ENCODE measurements at regions not wholly inside any gene's neighbourhood (a gene's known extent, or its start where the extent isn't known, plus 50 kb on each side); places are given as distances from the start of the nearest gene placed in this dataset.
A peak's percentile ranks its signal among the peaks of the same experiment; 100 is the strongest.

DNA sequence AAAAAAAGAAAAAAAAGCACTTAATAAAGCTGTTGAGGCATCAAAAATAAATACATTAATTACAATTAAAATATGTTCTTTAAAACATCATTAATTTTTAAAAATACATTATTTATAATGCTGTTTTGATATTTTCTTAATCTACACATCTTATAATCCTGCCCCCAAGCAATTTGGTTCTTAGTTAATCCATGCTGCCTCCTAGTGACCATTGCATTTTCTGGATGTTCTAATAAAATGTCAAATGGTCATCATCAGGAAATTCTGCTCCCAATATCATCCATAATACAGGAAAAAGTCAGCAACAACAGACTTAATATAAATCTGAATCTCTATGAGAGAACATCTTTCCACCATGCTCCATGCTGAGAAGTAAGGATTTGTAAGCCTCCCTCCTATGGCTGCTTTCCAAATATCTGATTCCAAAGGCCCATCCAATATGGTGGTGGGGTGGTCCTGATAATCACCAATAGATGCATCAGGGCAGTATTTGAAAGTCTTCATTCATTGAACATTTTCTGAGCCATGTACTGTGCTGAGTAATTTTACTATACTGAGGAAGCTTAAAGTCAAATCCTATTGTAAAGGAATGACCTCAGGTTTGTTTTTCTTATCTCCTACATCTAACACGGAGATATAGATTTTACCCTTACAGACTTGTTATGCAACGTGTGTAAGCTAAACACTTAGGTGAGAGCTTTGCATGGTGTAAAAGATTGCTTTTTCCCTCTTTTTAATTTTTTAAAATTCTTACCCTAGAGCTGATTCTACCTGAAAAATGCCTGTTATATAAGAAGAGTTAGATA lies 124.7 kb upstream of the BMAL1 start:
- Histone ChIP-seq H3K79me2 (ENCODE audit: insufficient read depth) (no peaks in the 10 kb centered on the region), H3K9me3 (peaks cover 5% of the 10 kb centered on the region; the same call in 1 of the 2 replicates), H3K9me2 (no peaks in the 10 kb centered on the region), H3K4me1 (ENCODE audit: control insufficient read depth in 1 of 2, insufficient read depth in 2 of 2, low read depth in 1 of 2, low read length in 1 of 2) (no peaks in the 10 kb centered on the region), H4K20me1 (ENCODE audit: insufficient read depth) (no peaks in the 10 kb centered on the region), H3K4me2 (no peak overlapping the region), H3K27me3 (ENCODE audit: insufficient read depth) (no peaks in the 10 kb centered on the region; the same call in 1 of the 2 replicates), H3F3A (replicated peaks; ENCODE audit: insufficient read depth) (no peaks in the 10 kb centered on the region), H3K4me3 (ENCODE audit: low read depth in 2 of 2, low read length in 1 of 2) (no peak overlapping the region), H3K9ac (no peak overlapping the region), H3K36me3 (replicated peaks in 1 of 2; ENCODE audit: control insufficient read depth in 1 of 2, insufficient read depth in 2 of 2, low read length in 1 of 2) (no peaks in the 10 kb centered on the region), H3K27ac (ENCODE audit: low read depth in 2 of 2, low read length in 1 of 2) (no peak overlapping the region), H2AFZ (ENCODE audit: low read depth) (no peak overlapping the region)
- TF ChIP-seq RAD21 (IDR thresholded peaks at IDR 0.05; ENCODE audit: low read length): peak; percentile 74
- no peak for TF ChIP-seq FOXM1 (IDR thresholded peaks at IDR 0.05; ENCODE audit: low read depth)
- TF ChIP-seq MXI1 (IDR thresholded peaks at IDR 0.05; ENCODE audit: low read depth, low read length): no peak
- no peak for TF ChIP-seq POLR2AphosphoS5 (IDR thresholded peaks at IDR 0.05; ENCODE audit: low read depth, low read length)
- TF ChIP-seq ELF1 (IDR thresholded peaks at IDR 0.05): no peak
- peak; percentile 70 for TF ChIP-seq SMC3 (IDR thresholded peaks at IDR 0.05; ENCODE audit: low read depth, low read length)
- no peak for TF ChIP-seq RXRA (IDR thresholded peaks at IDR 0.05; ENCODE audit: borderline replicate concordance, low read depth)
- TF ChIP-seq, protein P1, sequence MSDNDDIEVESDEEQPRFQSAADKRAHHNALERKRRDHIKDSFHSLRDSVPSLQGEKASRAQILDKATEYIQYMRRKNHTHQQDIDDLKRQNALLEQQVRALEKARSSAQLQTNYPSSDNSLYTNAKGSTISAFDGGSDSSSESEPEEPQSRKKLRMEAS (IDR thresholded peaks at IDR 0.05; ENCODE audit: low read depth): no peak
- TF ChIP-seq USF2 (IDR thresholded peaks at IDR 0.05; ENCODE audit: borderline replicate concordance, low read depth, low read length): no peak
- TF ChIP-seq NRF1 (IDR thresholded peaks at IDR 0.05; ENCODE audit: low read depth, low read length): no peak
- TF ChIP-seq FOXJ3 (CRISPR knock-in tag; IDR thresholded peaks at IDR 0.05): no peak
- TF ChIP-seq, protein P2, sequence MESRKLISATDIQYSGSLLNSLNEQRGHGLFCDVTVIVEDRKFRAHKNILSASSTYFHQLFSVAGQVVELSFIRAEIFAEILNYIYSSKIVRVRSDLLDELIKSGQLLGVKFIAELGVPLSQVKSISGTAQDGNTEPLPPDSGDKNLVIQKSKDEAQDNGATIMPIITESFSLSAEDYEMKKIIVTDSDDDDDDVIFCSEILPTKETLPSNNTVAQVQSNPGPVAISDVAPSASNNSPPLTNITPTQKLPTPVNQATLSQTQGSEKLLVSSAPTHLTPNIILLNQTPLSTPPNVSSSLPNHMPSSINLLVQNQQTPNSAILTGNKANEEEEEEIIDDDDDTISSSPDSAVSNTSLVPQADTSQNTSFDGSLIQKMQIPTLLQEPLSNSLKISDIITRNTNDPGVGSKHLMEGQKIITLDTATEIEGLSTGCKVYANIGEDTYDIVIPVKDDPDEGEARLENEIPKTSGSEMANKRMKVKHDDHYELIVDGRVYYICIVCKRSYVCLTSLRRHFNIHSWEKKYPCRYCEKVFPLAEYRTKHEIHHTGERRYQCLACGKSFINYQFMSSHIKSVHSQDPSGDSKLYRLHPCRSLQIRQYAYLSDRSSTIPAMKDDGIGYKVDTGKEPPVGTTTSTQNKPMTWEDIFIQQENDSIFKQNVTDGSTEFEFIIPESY (IDR thresholded peaks at IDR 0.05; ENCODE audit: borderline replicate concordance, low read depth): no peak
- TF ChIP-seq IRF3 (IDR thresholded peaks at IDR 0.05; ENCODE audit: low read depth, low read length): no peak
- no peak for TF ChIP-seq RCOR1 (IDR thresholded peaks at IDR 0.05; ENCODE audit: low read length)
- TF ChIP-seq, protein P3, sequence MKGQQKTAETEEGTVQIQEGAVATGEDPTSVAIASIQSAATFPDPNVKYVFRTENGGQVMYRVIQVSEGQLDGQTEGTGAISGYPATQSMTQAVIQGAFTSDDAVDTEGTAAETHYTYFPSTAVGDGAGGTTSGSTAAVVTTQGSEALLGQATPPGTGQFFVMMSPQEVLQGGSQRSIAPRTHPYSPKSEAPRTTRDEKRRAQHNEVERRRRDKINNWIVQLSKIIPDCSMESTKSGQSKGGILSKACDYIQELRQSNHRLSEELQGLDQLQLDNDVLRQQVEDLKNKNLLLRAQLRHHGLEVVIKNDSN (IDR thresholded peaks at IDR 0.05; ENCODE audit: borderline replicate concordance, low read depth): no peak
- no peak for TF ChIP-seq RFX5 (IDR thresholded peaks at IDR 0.05; ENCODE audit: low read length)
- TF ChIP-seq, protein P4, sequence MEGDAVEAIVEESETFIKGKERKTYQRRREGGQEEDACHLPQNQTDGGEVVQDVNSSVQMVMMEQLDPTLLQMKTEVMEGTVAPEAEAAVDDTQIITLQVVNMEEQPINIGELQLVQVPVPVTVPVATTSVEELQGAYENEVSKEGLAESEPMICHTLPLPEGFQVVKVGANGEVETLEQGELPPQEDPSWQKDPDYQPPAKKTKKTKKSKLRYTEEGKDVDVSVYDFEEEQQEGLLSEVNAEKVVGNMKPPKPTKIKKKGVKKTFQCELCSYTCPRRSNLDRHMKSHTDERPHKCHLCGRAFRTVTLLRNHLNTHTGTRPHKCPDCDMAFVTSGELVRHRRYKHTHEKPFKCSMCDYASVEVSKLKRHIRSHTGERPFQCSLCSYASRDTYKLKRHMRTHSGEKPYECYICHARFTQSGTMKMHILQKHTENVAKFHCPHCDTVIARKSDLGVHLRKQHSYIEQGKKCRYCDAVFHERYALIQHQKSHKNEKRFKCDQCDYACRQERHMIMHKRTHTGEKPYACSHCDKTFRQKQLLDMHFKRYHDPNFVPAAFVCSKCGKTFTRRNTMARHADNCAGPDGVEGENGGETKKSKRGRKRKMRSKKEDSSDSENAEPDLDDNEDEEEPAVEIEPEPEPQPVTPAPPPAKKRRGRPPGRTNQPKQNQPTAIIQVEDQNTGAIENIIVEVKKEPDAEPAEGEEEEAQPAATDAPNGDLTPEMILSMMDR (IDR thresholded peaks at IDR 0.05): peak; percentile 64
- TF ChIP-seq, protein P5, sequence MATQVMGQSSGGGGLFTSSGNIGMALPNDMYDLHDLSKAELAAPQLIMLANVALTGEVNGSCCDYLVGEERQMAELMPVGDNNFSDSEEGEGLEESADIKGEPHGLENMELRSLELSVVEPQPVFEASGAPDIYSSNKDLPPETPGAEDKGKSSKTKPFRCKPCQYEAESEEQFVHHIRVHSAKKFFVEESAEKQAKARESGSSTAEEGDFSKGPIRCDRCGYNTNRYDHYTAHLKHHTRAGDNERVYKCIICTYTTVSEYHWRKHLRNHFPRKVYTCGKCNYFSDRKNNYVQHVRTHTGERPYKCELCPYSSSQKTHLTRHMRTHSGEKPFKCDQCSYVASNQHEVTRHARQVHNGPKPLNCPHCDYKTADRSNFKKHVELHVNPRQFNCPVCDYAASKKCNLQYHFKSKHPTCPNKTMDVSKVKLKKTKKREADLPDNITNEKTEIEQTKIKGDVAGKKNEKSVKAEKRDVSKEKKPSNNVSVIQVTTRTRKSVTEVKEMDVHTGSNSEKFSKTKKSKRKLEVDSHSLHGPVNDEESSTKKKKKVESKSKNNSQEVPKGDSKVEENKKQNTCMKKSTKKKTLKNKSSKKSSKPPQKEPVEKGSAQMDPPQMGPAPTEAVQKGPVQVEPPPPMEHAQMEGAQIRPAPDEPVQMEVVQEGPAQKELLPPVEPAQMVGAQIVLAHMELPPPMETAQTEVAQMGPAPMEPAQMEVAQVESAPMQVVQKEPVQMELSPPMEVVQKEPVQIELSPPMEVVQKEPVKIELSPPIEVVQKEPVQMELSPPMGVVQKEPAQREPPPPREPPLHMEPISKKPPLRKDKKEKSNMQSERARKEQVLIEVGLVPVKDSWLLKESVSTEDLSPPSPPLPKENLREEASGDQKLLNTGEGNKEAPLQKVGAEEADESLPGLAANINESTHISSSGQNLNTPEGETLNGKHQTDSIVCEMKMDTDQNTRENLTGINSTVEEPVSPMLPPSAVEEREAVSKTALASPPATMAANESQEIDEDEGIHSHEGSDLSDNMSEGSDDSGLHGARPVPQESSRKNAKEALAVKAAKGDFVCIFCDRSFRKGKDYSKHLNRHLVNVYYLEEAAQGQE (IDR thresholded peaks at IDR 0.05; ENCODE audit: low read depth, low read length): no peak
- ChIA-PET CTCF (interaction anchor here (0.6 to 5.4 kb wide), 7 partner anchors 30 to 1983 kb away, joined by 3 to 51 read pairs (median 3); no protein-coding TSS in a partner anchor), POLR2A (no interaction called here)
- 17% methylated on average over 2 of the region's 2 CpGs for WGBS (ENCODE audit: low lambda C conversion rate)
- DNase-seq: no peak

Data from SK-N-SH (cell line).